HCT116 (cell line): ENCODE measurements at regions not wholly inside any gene's neighbourhood (a gene's known extent, or its start where the extent isn't known, plus 50 kb on each side); places are given as distances from the start of the nearest gene placed in this dataset.

Source experiments
- ATAC-seq: fragments of 200-7000 bp; cut with Tn5 transposase; 2 replicates; pipeline ENCODE4 v1.9.1; 2020; ENCODE audit warnings: mild to moderate bottlenecking, moderate library complexity
- BruUV-seq: library from RNA; stranded (reverse); fragments of 400-500 nt; replicated peaks from 2 replicates; lab custom pipeline; 2021; lab: Mats Ljungman, UMichigan
- CTCF ChIA-PET: fragments of 300-600 bp; sonication (Branson Sonifier 250); formaldehyde crosslinking; loops from one replicate; lab custom pipeline; 2021; ENCODE audit warnings: antibody characterized with exemption; lab: Charles Lee
- POLR2A ChIA-PET: fragments of 300-600, 350-600 bp; sonication (Branson Sonifier 250); formaldehyde crosslinking; loops from one replicate; lab custom pipeline; 2021; ENCODE audit warnings: antibody characterized with exemption; lab: Charles Lee
- RAD21 ChIA-PET, 2 experiments: fragments of 300-600 bp; sonication (Branson Sonifier 250); formaldehyde crosslinking; loops; one replicate each; lab custom pipeline; 2023; ENCODE audit warnings: low total read pairs in 2 of 2; ENCODE audit not compliant: uncharacterized antibody in 2 of 2, unreplicated experiment in 2 of 2, low non-redundant PET in 1 of 2; lab: Charles Lee
- DNase-seq: peaks from one replicate; pipeline ENCODE4 v3.0.0-alpha.2; 2010; ENCODE audit warnings: low read depth, low spot score
- H2AFZ ChIP-seq: fragments of 200-600 bp; shearing (Covaris generic), sonication (generic); 2 replicates; pipeline ENCODE4 v1.6.1; 2017; ENCODE audit warnings: low read depth, mixed run types, mixed read lengths, antibody characterized with exemption, low read length; ENCODE audit not compliant: poor library complexity, severe bottlenecking
- H3K27ac ChIP-seq: 2 replicates; pipeline ENCODE4 v1.5.1; 2012; ENCODE audit warnings: low read depth, low read length
- H3K27me3 ChIP-seq: fragments of 200-600 bp; sonication (generic); 2 replicates; pipeline ENCODE4 v1.6.1; 2016; ENCODE audit warnings: mixed run types, low read length, mixed read lengths; ENCODE audit not compliant: insufficient read depth
- H3K36me3 ChIP-seq, 2 experiments: fragments of 200-500 bp in 1 of 2; fragments of 200-600 bp in 1 of 2; sonication (Bioruptor generic) in 1 of 2; sonication (generic) in 1 of 2; 2 replicates each; pipeline versions ENCODE4 v1.5.1 to v1.6.1; 2014 to 2016; ENCODE audit warnings: low read length in 2 of 2, inconsistent platforms in 1 of 2, mixed read lengths in 1 of 2, mixed run types in 1 of 2; ENCODE audit not compliant: insufficient read depth in 2 of 2, control insufficient read depth in 1 of 2
- H3K4me1 ChIP-seq, 2 experiments: fragments of 200-600 bp in 1 of 2; sonication (generic) in 1 of 2; 2 replicates each; pipeline versions ENCODE4 v1.5.1 to v1.6.1; 2012 to 2017; ENCODE audit warnings: low read length in 2 of 2, inconsistent platforms in 1 of 2, mild to moderate bottlenecking in 1 of 2, mixed read lengths in 1 of 2, mixed run types in 1 of 2, moderate library complexity in 1 of 2; ENCODE audit not compliant: insufficient read depth in 2 of 2, control insufficient read depth in 1 of 2
- H3K4me2 ChIP-seq: fragments of 200-600 bp; sonication (generic); 2 replicates; pipeline ENCODE4 v1.6.1; 2017; ENCODE audit warnings: mixed run types, low read length, mixed read lengths
- H3K4me3 ChIP-seq, 2 experiments: fragments of 200-600 bp in 1 of 2; sonication (generic) in 1 of 2; replicated peaks in 1 of 2; 2 replicates each; pipeline ENCODE4 v1.5.1; 2011 to 2016; ENCODE audit warnings: low read length in 2 of 2, control low read depth in 1 of 2, low read depth in 1 of 2, mild to moderate bottlenecking in 1 of 2, mixed read lengths in 1 of 2, mixed run types in 1 of 2
- H3K79me2 ChIP-seq: fragments of 200-600 bp; sonication (generic); 2 replicates; pipeline ENCODE4 v1.6.1; 2017; ENCODE audit warnings: mild to moderate bottlenecking, mixed run types, low read length, moderate library complexity, mixed read lengths; ENCODE audit not compliant: insufficient read depth
- H3K9ac ChIP-seq: fragments of 200-600 bp; sonication (generic); 2 replicates; pipeline ENCODE4 v1.6.1; 2016; ENCODE audit warnings: low read length, mixed read lengths
- H3K9me2 ChIP-seq: fragments of 200-600 bp; sonication (generic), shearing (Covaris generic); 2 replicates; pipeline ENCODE4 v1.6.1; 2017; ENCODE audit warnings: mixed run types, mild to moderate bottlenecking, moderate library complexity; ENCODE audit not compliant: insufficient read depth
- H3K9me3 ChIP-seq, 2 experiments: fragments of 200-500 bp in 1 of 2; fragments of 200-600 bp in 1 of 2; sonication (Bioruptor generic) in 1 of 2; sonication (generic) in 1 of 2; 2 replicates each; pipeline ENCODE4 v1.6.1; 2014 to 2017; ENCODE audit warnings: low read length in 2 of 2, mixed read lengths in 2 of 2, inconsistent platforms in 1 of 2, low read depth in 1 of 2, mild to moderate bottlenecking in 1 of 2, mixed run types in 1 of 2, moderate library complexity in 1 of 2; ENCODE audit not compliant: control insufficient read depth in 1 of 2, insufficient read depth in 1 of 2
- H4K20me1 ChIP-seq: fragments of 200-600 bp; sonication (generic), shearing (Covaris generic); 2 replicates; pipeline ENCODE4 v1.6.1; 2017; ENCODE audit warnings: mixed run types, mild to moderate bottlenecking, moderate library complexity; ENCODE audit not compliant: insufficient read depth
- ATF3 ChIP-seq: IDR thresholded peaks from 2 replicates; pipeline ENCODE4 v1.6.1; 2012
- CBX3 ChIP-seq: IDR thresholded peaks from 2 replicates; pipeline ENCODE4 v1.6.1; 2012; ENCODE audit warnings: low read depth
- EGR1 ChIP-seq: IDR thresholded peaks from 2 replicates; pipeline ENCODE4 v1.6.1; 2012; ENCODE audit warnings: low read depth
- EZH2 ChIP-seq: fragments of 200-600 bp; sonication (generic); IDR thresholded peaks from 2 replicates; pipeline ENCODE4 v1.6.1; 2017; ENCODE audit warnings: antibody characterized with exemption, mixed run types
- EZH2phosphoT487 ChIP-seq: fragments of 200-600 bp; IDR thresholded peaks from 2 replicates; pipeline ENCODE4 v1.6.1; 2018; ENCODE audit warnings: antibody characterized with exemption, borderline replicate concordance
- FOSL1 ChIP-seq: IDR thresholded peaks from 2 replicates; pipeline ENCODE4 v1.6.1; 2012; ENCODE audit warnings: low read depth
- JUND ChIP-seq: IDR thresholded peaks from 2 replicates; pipeline ENCODE4 v1.6.1; 2012
- MAX ChIP-seq: IDR thresholded peaks from 2 replicates; pipeline ENCODE4 v1.6.1; 2012
- RAD21 ChIP-seq: IDR thresholded peaks from 2 replicates; pipeline ENCODE4 v1.6.1; 2012; ENCODE audit warnings: low read depth, mild to moderate bottlenecking
- REST ChIP-seq: IDR thresholded peaks from 2 replicates; pipeline ENCODE4 v1.6.1; 2012; ENCODE audit warnings: low read depth
- SP1 ChIP-seq: IDR thresholded peaks from 2 replicates; pipeline ENCODE4 v1.6.1; 2012; ENCODE audit warnings: low read depth
- SRF ChIP-seq: IDR thresholded peaks from 2 replicates; pipeline ENCODE4 v1.6.1; 2012; ENCODE audit warnings: low read depth
- TCF7L2 ChIP-seq: IDR thresholded peaks from 2 replicates; pipeline ENCODE4 v1.7.0; 2011; ENCODE audit warnings: borderline replicate concordance, inconsistent platforms; ENCODE audit not compliant: insufficient read depth, insufficient read length; ENCODE audit errors: extremely low read depth
- ZFX ChIP-seq: fragments of 450-650 bp; IDR thresholded peaks from 2 replicates; pipeline ENCODE4 v1.6.1; 2017
- intact Hi-C: fragments of 100-400 bp; cut with micrococcal nuclease; formaldehyde crosslinking; loops from 2 replicates; pipeline ENCODE4 v1.10.0; 2022
- TF ChIP-seq, protein P1 (sequence below), 3 experiments: fragments of 200-600 bp in 1 of 3; sonication (generic) in 1 of 3; IDR thresholded peaks in 2 of 3; conservative IDR thresholded peaks in 1 of 3; 2 replicates each; pipeline ENCODE4 v1.5.1; 2012 to 2017; ENCODE audit warnings: low read depth in 2 of 3, low read length in 2 of 3, antibody characterized with exemption in 1 of 3, borderline replicate concordance in 1 of 3, control low read depth in 1 of 3, mild to moderate bottlenecking in 1 of 3, mixed read lengths in 1 of 3, mixed run types in 1 of 3, moderate library complexity in 1 of 3; ENCODE audit not compliant: insufficient read depth in 1 of 3

DNA sequence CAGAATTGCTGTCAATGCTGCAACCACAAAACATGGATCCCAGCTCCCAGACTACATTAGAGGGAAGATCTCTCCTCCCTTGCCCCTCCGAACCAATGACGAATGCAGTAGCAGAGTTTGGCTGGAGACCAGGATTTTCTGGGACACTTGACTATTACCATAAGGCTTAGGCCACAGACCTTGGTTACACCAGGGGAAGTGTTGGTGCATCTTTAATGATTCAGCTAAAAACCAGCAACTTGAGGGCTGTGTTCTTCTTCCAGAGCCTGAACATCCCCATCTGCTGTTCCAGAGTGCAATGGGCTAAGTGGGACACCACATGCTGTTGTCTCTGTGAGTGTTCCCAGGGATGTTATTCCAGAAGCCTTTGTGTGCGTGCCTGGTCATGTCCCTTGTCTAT is 528.2 kb downstream of the LMO7 start:
- no peak for TF ChIP-seq TCF7L2
- TF ChIP-seq JUND = no peak
- TF ChIP-seq, protein P1, sequence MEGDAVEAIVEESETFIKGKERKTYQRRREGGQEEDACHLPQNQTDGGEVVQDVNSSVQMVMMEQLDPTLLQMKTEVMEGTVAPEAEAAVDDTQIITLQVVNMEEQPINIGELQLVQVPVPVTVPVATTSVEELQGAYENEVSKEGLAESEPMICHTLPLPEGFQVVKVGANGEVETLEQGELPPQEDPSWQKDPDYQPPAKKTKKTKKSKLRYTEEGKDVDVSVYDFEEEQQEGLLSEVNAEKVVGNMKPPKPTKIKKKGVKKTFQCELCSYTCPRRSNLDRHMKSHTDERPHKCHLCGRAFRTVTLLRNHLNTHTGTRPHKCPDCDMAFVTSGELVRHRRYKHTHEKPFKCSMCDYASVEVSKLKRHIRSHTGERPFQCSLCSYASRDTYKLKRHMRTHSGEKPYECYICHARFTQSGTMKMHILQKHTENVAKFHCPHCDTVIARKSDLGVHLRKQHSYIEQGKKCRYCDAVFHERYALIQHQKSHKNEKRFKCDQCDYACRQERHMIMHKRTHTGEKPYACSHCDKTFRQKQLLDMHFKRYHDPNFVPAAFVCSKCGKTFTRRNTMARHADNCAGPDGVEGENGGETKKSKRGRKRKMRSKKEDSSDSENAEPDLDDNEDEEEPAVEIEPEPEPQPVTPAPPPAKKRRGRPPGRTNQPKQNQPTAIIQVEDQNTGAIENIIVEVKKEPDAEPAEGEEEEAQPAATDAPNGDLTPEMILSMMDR (IDR thresholded peaks at IDR 0.05 in 2 of 3, conservative IDR thresholded peaks at IDR 0.05 in 1 of 3; ENCODE audit: borderline replicate concordance in 1 of 3, insufficient read depth in 1 of 3, low read depth in 2 of 3, low read length in 2 of 3) = no peak
- no peak for TF ChIP-seq EZH2phosphoT487
- TF ChIP-seq FOSL1 = no peak
- TF ChIP-seq MAX = no peak
- no peak for TF ChIP-seq RAD21
- TF ChIP-seq SP1 = no peak
- TF ChIP-seq ZFX = no peak
- no peak for TF ChIP-seq CBX3
- TF ChIP-seq EGR1 = no peak
- TF ChIP-seq REST = no peak
- TF ChIP-seq EZH2 = no peak
- TF ChIP-seq SRF = no peak
- no peak for TF ChIP-seq ATF3
- POLR2A ChIA-PET = no interaction called here
- no peak for ATAC-seq
- Histone ChIP-seq H3K79me2 (no peaks in the 10 kb centered on the region), H3K27me3 (no peaks in the 10 kb centered on the region), H4K20me1 (no peaks in the 10 kb centered on the region), H3K9me3 (no peaks in the 10 kb centered on the region), H3K4me3 (no peak overlapping the region), H3K4me1 (no peaks in the 10 kb centered on the region), H3K9me2 (no peaks in the 10 kb centered on the region), H3K9ac (no peak overlapping the region), H3K4me2 (no peak overlapping the region), H3K36me3 (no peaks in the 10 kb centered on the region), H2AFZ (no peak overlapping the region), H3K27ac (no peak overlapping the region)
- BruUV-seq = no TSS peak
- no peak for DNase-seq
- intact Hi-C loops = no loop called here
- RAD21 ChIA-PET = no interaction called here
- CTCF ChIA-PET = no interaction called here
